GM13977 (cell line): ENCODE measurements at regions not wholly inside any gene's neighbourhood (a gene's known extent, or its start where the extent isn't known, plus 50 kb on each side); places are given as distances from the start of the nearest gene placed in this dataset.

Experiments
- DNase-seq: peaks from one replicate; pipeline ENCODE4 v3.0.0; 2012; ENCODE audit warnings: low spot score
- CTCF ChIP-seq: IDR thresholded peaks from 2 replicates; pipeline ENCODE4 v1.5.1; 2012; ENCODE audit warnings: mild to moderate bottlenecking, control low read depth; ENCODE audit not compliant: insufficient read depth; ENCODE audit errors: extremely low read depth, missing control alignments
- in situ Hi-C: fragments of 300-500 bp; cut with MboI; formaldehyde crosslinking; loops from one replicate; pipeline ENCODE4 v1.12.0; 2022; ENCODE audit warnings: low sequenced_read_pairs, low pct_unique_long_range_greater_than_20kb, mixed read lengths, inconsistent platforms; ENCODE audit not compliant: unreplicated experiment

- DNase-seq, result no peak
- in situ Hi-C loops, result no loop called here
- no peak for TF ChIP-seq CTCF
Measured at GRCh38 chr5:90184764-90185163, 224.8 kb downstream of the CETN3 start.

GRCh38 chr5:90182726-90183125 lies 226.8 kb downstream of the CETN3 start:
- TF ChIP-seq CTCF, result no peak
- in situ Hi-C loops, result no loop called here
- DNase-seq, result no peak

GRCh38 chr5:90174236-90174635 lies 235.3 kb downstream of the CETN3 start:
- DNase-seq, result no peak
- no peak for TF ChIP-seq CTCF
- in situ Hi-C loops, result no loop called here

- in situ Hi-C loops, result no loop called here
- no peak for DNase-seq
Measured at GRCh38 chr5:90173299-90174030, 236.1 kb downstream of the CETN3 start.

GRCh38 chr5:90171466-90171865 lies 238.1 kb downstream of the CETN3 start:
- DNase-seq, result no peak
- TF ChIP-seq CTCF, result no peak
- in situ Hi-C loops, result no loop called here

More at GRCh38 chr5:90173299-90174030, 236.1 kb downstream of the CETN3 start:
- TF ChIP-seq CTCF, result no peak

GRCh38 chr5:90170261-90170660 lies 239.3 kb downstream of the CETN3 start:
- in situ Hi-C loops, result no loop called here
- DNase-seq, result no peak
- TF ChIP-seq CTCF, result no peak
